ENCODE measurements at regions not wholly inside any gene's neighbourhood (a gene's known extent, or its start where the extent isn't known, plus 50 kb on each side); places are given as distances from the start of the nearest gene placed in this dataset.

DNA sequence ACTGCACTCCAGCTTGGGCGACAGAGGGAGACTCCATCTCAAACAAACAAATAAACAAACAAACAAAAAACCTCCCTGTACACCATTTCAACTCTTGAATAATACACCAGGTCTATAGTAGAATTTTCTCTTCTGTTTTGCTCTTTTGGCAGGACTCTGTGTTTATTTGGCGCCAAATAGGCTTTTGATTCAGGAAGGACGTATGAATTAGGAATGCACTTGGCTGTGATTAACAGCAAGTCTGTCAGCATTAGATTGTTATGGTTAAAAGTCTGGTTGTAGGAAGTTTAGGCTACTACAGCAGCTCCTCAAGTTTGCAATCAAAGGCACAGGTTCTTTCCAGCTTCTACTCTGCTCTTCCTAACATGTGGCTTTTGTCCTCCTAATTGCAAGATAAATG, 113.8 kb upstream of the KCNK1 start:
- TF ChIP-seq, protein P1, sequence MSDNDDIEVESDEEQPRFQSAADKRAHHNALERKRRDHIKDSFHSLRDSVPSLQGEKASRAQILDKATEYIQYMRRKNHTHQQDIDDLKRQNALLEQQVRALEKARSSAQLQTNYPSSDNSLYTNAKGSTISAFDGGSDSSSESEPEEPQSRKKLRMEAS (CRISPR knock-in tag; IDR thresholded peaks at IDR 0.05) = no peak
- TF ChIP-seq, protein P2, sequence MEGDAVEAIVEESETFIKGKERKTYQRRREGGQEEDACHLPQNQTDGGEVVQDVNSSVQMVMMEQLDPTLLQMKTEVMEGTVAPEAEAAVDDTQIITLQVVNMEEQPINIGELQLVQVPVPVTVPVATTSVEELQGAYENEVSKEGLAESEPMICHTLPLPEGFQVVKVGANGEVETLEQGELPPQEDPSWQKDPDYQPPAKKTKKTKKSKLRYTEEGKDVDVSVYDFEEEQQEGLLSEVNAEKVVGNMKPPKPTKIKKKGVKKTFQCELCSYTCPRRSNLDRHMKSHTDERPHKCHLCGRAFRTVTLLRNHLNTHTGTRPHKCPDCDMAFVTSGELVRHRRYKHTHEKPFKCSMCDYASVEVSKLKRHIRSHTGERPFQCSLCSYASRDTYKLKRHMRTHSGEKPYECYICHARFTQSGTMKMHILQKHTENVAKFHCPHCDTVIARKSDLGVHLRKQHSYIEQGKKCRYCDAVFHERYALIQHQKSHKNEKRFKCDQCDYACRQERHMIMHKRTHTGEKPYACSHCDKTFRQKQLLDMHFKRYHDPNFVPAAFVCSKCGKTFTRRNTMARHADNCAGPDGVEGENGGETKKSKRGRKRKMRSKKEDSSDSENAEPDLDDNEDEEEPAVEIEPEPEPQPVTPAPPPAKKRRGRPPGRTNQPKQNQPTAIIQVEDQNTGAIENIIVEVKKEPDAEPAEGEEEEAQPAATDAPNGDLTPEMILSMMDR (IDR thresholded peaks at IDR 0.05 in 2 of 3, conservative IDR thresholded peaks at IDR 0.05 in 1 of 3; ENCODE audit: insufficient read depth in 2 of 3, low read depth in 1 of 3, low read length in 3 of 3) = no peak
- TF ChIP-seq, protein P3, sequence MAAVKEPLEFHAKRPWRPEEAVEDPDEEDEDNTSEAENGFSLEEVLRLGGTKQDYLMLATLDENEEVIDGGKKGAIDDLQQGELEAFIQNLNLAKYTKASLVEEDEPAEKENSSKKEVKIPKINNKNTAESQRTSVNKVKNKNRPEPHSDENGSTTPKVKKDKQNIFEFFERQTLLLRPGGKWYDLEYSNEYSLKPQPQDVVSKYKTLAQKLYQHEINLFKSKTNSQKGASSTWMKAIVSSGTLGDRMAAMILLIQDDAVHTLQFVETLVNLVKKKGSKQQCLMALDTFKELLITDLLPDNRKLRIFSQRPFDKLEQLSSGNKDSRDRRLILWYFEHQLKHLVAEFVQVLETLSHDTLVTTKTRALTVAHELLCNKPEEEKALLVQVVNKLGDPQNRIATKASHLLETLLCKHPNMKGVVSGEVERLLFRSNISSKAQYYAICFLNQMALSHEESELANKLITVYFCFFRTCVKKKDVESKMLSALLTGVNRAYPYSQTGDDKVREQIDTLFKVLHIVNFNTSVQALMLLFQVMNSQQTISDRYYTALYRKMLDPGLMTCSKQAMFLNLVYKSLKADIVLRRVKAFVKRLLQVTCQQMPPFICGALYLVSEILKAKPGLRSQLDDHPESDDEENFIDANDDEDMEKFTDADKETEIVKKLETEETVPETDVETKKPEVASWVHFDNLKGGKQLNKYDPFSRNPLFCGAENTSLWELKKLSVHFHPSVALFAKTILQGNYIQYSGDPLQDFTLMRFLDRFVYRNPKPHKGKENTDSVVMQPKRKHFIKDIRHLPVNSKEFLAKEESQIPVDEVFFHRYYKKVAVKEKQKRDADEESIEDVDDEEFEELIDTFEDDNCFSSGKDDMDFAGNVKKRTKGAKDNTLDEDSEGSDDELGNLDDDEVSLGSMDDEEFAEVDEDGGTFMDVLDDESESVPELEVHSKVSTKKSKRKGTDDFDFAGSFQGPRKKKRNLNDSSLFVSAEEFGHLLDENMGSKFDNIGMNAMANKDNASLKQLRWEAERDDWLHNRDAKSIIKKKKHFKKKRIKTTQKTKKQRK (IDR thresholded peaks at IDR 0.05; ENCODE audit: borderline replicate concordance, low read depth, low read length) = no peak
- TF ChIP-seq ZBTB7A (IDR thresholded peaks at IDR 0.05; ENCODE audit: borderline replicate concordance, control insufficient read depth, low read depth, low read length) = no peak
- no peak for TF ChIP-seq RCOR1 (IDR thresholded peaks at IDR 0.05; ENCODE audit: borderline replicate concordance in 1 of 2, low read depth in 2 of 2, low read length in 2 of 2)
- TF ChIP-seq CBX2 (IDR thresholded peaks at IDR 0.05; ENCODE audit: insufficient read depth, low read length, poor library complexity, severe bottlenecking) = no peak
- TF ChIP-seq NFIC (IDR thresholded peaks at IDR 0.05) = no peak
